GM23338 (cell line): ENCODE measurements at regions not wholly inside any gene's neighbourhood (a gene's known extent, or its start where the extent isn't known, plus 50 kb on each side); places are given as distances from the start of the nearest gene placed in this dataset.

Experiments
- ATAC-seq: fragments of 200-7000 bp; cut with Tn5 transposase; 3 replicates; pipeline ENCODE4 v1.9.1; 2020
- DNase-seq: peaks from one replicate; pipeline ENCODE4 v3.0.0-alpha.2; 2015; ENCODE audit warnings: low spot score
- H2AFZ ChIP-seq: fragments of 200-600 bp; sonication (generic); 2 replicates; pipeline ENCODE4 v1.8.0; 2016; ENCODE audit warnings: antibody characterized with exemption, mild to moderate bottlenecking, moderate library complexity
- H3F3A ChIP-seq: fragments of 200-600 bp; sonication (generic); replicated peaks from 2 replicates; pipeline ENCODE4 v1.8.0; 2017; ENCODE audit warnings: antibody characterized with exemption, mixed run types, low read depth
- H3K27ac ChIP-seq: fragments of 200-600 bp; sonication (generic); 2 replicates; pipeline ENCODE4 v1.6.1; 2016; ENCODE audit warnings: low read depth
- H3K27me3 ChIP-seq: fragments of 200-600 bp; sonication (generic); 2 replicates; pipeline ENCODE4 v1.8.0; 2016; ENCODE audit warnings: mild to moderate bottlenecking, mixed run types, moderate library complexity; ENCODE audit not compliant: insufficient read depth
- H3K36me3 ChIP-seq: fragments of 200-600 bp; sonication (generic); 2 replicates; pipeline ENCODE4 v1.8.0; 2016; ENCODE audit warnings: mild to moderate bottlenecking; ENCODE audit not compliant: insufficient read depth
- H3K4me1 ChIP-seq: fragments of 200-600 bp; sonication (generic); 2 replicates; pipeline ENCODE4 v1.8.0; 2016; ENCODE audit warnings: mild to moderate bottlenecking, moderate library complexity; ENCODE audit not compliant: insufficient read depth
- H3K4me2 ChIP-seq: fragments of 200-600 bp; sonication (generic); 2 replicates; pipeline ENCODE4 v1.7.1; 2017; ENCODE audit warnings: mixed run types
- H3K4me3 ChIP-seq: fragments of 200-600 bp; sonication (generic); 2 replicates; pipeline ENCODE4 v1.6.1; 2016; ENCODE audit warnings: mixed run types
- H3K79me2 ChIP-seq: fragments of 200-600 bp; sonication (generic); replicated peaks from 2 replicates; pipeline ENCODE4 v1.8.0; 2017; ENCODE audit warnings: mild to moderate bottlenecking; ENCODE audit not compliant: insufficient read depth
- H3K9me2 ChIP-seq: fragments of 200-600 bp; sonication (generic); 2 replicates; pipeline ENCODE4 v1.8.0; 2017; ENCODE audit not compliant: insufficient read depth
- H4K20me1 ChIP-seq: fragments of 200-600 bp; sonication (generic); replicated peaks from 2 replicates; pipeline ENCODE4 v1.8.0; 2017; ENCODE audit warnings: mild to moderate bottlenecking; ENCODE audit not compliant: insufficient read depth
- H3K27ac Mint-ChIP-seq: 2 replicates; pipeline ENCODE4 v1.8.0; 2020; ENCODE audit warnings: inconsistent platforms, mild to moderate bottlenecking, moderate library complexity, mixed read lengths
- H3K27me3 Mint-ChIP-seq: 3 replicates; pipeline ENCODE4 v1.8.0; 2022; ENCODE audit warnings: low read depth, mild to moderate bottlenecking, moderate library complexity, mixed read lengths, inconsistent platforms; ENCODE audit not compliant: insufficient read depth, poor library complexity
- H3K36me3 Mint-ChIP-seq: 3 replicates; pipeline ENCODE4 v1.8.0; 2021; ENCODE audit warnings: low read depth, mild to moderate bottlenecking, inconsistent platforms, moderate library complexity, mixed read lengths
- H3K4me1 Mint-ChIP-seq: 3 replicates; pipeline ENCODE4 v1.8.0; 2020; ENCODE audit warnings: mild to moderate bottlenecking, inconsistent platforms, mixed read lengths
- H3K4me3 Mint-ChIP-seq: 3 replicates; pipeline ENCODE4 v1.8.0; 2021; ENCODE audit warnings: moderate library complexity, mild to moderate bottlenecking, inconsistent platforms, mixed read lengths
- H3K9me3 Mint-ChIP-seq: 3 replicates; pipeline ENCODE4 v1.8.0; 2020; ENCODE audit warnings: moderate library complexity, mild to moderate bottlenecking, inconsistent platforms, mixed read lengths
- CREB1 ChIP-seq: fragments of 250-450 bp; sonication (Bioruptor Pico); IDR thresholded peaks from 2 replicates; pipeline ENCODE4 v1.5.0; 2020; ENCODE audit warnings: low read depth, mild to moderate bottlenecking, moderate library complexity
- EZH2 ChIP-seq: fragments of 200-600 bp; sonication (generic); IDR thresholded peaks from one replicate; pipeline ENCODE4 v1.8.0; 2017; ENCODE audit warnings: antibody characterized with exemption, mild to moderate bottlenecking, low read depth; ENCODE audit not compliant: unreplicated experiment
- EZH2phosphoT487 ChIP-seq: fragments of 200-600 bp; sonication (generic); IDR thresholded peaks from one replicate; pipeline ENCODE4 v1.8.1; 2018; ENCODE audit warnings: antibody characterized with exemption; ENCODE audit not compliant: unreplicated experiment
- JUNB ChIP-seq: IDR thresholded peaks from one replicate; pipeline ENCODE4 v1.6.1; 2016; ENCODE audit warnings: antibody characterized with exemption; ENCODE audit not compliant: unreplicated experiment
- NANOG ChIP-seq: IDR thresholded peaks from 2 replicates; pipeline ENCODE4 v1.6.1; 2016; ENCODE audit warnings: antibody characterized with exemption, borderline replicate concordance
- POLR2AphosphoS5 ChIP-seq: IDR thresholded peaks from 2 replicates; pipeline ENCODE4 v1.6.1; 2016; ENCODE audit warnings: antibody characterized with exemption, low read depth
- STAT1 ChIP-seq: IDR thresholded peaks from one replicate; pipeline ENCODE4 v1.6.1; 2016; ENCODE audit warnings: antibody characterized with exemption; ENCODE audit not compliant: unreplicated experiment
- ZNF114 ChIP-seq: fragments of 250-450 bp; sonication (Bioruptor Pico); IDR thresholded peaks from 2 replicates; pipeline ENCODE4 v1.5.0; 2020; ENCODE audit warnings: mild to moderate bottlenecking, moderate library complexity
- ZNF331 ChIP-seq: fragments of 250-450 bp; sonication (Bioruptor Pico); IDR thresholded peaks from 2 replicates; pipeline ENCODE4 v1.5.0; 2020; ENCODE audit warnings: low read depth, mild to moderate bottlenecking, moderate library complexity
- TF ChIP-seq, protein P1 (sequence below), 2 experiments: fragments of 200-600 bp in 1 of 2; sonication (generic) in 1 of 2; conservative IDR thresholded peaks; 2 replicates each; pipeline versions ENCODE4 v1.5.1 to v1.6.1; 2016 to 2017; ENCODE audit warnings: antibody characterized with exemption in 2 of 2, low read depth in 2 of 2, mild to moderate bottlenecking in 2 of 2, moderate library complexity in 1 of 2
- TF ChIP-seq, protein P2 (sequence below): fragments of 250-450 bp; sonication (Bioruptor Pico); IDR thresholded peaks from 2 replicates; pipeline ENCODE4 v1.5.0; 2020; ENCODE audit warnings: mild to moderate bottlenecking, moderate library complexity
- TF ChIP-seq, protein P3 (sequence below): IDR thresholded peaks from 2 replicates; pipeline ENCODE4 v1.6.1; 2016; ENCODE audit warnings: antibody characterized with exemption
- TF ChIP-seq, protein P4 (sequence below): IDR thresholded peaks from one replicate; pipeline ENCODE4 v1.6.1; 2018; ENCODE audit warnings: antibody characterized with exemption; ENCODE audit not compliant: unreplicated experiment

DNA sequence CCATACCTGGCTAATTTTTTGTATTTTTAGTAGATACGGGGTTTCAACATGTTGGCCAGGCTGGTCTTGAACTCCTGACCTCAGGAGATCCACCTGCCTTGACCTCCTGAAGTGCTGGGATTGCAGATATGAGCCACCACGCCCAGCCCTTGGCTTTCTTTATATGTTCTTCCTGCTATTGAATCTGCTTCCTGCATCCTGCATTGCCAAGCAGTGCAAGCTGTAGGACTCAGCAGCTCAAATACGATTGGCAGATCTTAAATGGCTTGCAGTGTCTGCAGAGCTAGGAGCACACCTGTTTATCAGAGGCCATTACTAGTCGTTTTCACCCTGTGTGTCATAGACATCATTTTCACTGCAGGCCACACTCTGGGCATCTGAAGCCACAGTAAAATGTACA is 426.2 kb upstream of the PPP2R3A start:
- ATAC-seq, result no peak
- H3K4me1 Mint-ChIP-seq, result no peaks in the 10 kb centered on the region
- TF ChIP-seq ZNF331 (no peak), CREB1 (no peak), JUNB (no peak), EZH2phosphoT487 (no peak), ZNF114 (CRISPR knock-in tag) (no peak), NANOG (no peak), POLR2AphosphoS5 (no peak), EZH2 (no peak), STAT1 (no peak)
- TF ChIP-seq, protein P1, sequence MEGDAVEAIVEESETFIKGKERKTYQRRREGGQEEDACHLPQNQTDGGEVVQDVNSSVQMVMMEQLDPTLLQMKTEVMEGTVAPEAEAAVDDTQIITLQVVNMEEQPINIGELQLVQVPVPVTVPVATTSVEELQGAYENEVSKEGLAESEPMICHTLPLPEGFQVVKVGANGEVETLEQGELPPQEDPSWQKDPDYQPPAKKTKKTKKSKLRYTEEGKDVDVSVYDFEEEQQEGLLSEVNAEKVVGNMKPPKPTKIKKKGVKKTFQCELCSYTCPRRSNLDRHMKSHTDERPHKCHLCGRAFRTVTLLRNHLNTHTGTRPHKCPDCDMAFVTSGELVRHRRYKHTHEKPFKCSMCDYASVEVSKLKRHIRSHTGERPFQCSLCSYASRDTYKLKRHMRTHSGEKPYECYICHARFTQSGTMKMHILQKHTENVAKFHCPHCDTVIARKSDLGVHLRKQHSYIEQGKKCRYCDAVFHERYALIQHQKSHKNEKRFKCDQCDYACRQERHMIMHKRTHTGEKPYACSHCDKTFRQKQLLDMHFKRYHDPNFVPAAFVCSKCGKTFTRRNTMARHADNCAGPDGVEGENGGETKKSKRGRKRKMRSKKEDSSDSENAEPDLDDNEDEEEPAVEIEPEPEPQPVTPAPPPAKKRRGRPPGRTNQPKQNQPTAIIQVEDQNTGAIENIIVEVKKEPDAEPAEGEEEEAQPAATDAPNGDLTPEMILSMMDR (conservative IDR thresholded peaks at IDR 0.05; ENCODE audit: low read depth in 2 of 2), result no peak
- TF ChIP-seq, protein P2, sequence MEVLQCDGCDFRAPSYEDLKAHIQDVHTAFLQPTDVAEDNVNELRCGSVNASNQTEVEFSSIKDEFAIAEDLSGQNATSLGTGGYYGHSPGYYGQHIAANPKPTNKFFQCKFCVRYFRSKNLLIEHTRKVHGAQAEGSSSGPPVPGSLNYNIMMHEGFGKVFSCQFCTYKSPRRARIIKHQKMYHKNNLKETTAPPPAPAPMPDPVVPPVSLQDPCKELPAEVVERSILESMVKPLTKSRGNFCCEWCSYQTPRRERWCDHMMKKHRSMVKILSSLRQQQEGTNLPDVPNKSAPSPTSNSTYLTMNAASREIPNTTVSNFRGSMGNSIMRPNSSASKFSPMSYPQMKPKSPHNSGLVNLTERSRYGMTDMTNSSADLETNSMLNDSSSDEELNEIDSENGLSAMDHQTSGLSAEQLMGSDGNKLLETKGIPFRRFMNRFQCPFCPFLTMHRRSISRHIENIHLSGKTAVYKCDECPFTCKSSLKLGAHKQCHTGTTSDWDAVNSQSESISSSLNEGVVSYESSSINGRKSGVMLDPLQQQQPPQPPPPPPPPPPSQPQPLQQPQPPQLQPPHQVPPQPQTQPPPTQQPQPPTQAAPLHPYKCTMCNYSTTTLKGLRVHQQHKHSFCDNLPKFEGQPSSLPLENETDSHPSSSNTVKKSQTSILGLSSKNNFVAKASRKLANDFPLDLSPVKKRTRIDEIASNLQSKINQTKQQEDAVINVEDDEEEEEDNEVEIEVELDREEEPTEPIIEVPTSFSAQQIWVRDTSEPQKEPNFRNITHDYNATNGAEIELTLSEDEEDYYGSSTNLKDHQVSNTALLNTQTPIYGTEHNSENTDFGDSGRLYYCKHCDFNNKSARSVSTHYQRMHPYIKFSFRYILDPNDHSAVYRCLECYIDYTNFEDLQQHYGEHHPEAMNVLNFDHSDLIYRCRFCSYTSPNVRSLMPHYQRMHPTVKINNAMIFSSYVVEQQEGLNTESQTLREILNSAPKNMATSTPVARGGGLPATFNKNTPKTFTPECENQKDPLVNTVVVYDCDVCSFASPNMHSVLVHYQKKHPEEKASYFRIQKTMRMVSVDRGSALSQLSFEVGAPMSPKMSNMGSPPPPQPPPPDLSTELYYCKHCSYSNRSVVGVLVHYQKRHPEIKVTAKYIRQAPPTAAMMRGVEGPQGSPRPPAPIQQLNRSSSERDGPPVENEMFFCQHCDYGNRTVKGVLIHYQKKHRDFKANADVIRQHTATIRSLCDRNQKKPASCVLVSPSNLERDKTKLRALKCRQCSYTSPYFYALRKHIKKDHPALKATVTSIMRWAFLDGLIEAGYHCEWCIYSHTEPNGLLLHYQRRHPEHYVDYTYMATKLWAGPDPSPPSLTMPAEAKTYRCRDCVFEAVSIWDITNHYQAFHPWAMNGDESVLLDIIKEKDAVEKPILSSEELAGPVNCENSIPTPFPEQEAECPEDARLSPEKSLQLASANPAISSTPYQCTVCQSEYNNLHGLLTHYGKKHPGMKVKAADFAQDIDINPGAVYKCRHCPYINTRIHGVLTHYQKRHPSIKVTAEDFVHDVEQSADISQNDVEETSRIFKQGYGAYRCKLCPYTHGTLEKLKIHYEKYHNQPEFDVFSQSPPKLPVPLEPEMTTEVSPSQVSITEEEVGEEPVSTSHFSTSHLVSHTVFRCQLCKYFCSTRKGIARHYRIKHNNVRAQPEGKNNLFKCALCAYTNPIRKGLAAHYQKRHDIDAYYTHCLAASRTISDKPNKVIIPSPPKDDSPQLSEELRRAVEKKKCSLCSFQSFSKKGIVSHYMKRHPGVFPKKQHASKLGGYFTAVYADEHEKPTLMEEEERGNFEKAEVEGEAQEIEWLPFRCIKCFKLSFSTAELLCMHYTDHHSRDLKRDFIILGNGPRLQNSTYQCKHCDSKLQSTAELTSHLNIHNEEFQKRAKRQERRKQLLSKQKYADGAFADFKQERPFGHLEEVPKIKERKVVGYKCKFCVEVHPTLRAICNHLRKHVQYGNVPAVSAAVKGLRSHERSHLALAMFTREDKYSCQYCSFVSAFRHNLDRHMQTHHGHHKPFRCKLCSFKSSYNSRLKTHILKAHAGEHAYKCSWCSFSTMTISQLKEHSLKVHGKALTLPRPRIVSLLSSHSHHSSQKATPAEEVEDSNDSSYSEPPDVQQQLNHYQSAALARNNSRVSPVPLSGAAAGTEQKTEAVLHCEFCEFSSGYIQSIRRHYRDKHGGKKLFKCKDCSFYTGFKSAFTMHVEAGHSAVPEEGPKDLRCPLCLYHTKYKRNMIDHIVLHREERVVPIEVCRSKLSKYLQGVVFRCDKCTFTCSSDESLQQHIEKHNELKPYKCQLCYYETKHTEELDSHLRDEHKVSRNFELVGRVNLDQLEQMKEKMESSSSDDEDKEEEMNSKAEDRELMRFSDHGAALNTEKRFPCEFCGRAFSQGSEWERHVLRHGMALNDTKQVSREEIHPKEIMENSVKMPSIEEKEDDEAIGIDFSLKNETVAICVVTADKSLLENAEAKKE (CRISPR knock-in tag), result no peak
- TF ChIP-seq, protein P3, sequence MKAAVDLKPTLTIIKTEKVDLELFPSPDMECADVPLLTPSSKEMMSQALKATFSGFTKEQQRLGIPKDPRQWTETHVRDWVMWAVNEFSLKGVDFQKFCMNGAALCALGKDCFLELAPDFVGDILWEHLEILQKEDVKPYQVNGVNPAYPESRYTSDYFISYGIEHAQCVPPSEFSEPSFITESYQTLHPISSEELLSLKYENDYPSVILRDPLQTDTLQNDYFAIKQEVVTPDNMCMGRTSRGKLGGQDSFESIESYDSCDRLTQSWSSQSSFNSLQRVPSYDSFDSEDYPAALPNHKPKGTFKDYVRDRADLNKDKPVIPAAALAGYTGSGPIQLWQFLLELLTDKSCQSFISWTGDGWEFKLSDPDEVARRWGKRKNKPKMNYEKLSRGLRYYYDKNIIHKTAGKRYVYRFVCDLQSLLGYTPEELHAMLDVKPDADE, result no peak
- TF ChIP-seq, protein P4, sequence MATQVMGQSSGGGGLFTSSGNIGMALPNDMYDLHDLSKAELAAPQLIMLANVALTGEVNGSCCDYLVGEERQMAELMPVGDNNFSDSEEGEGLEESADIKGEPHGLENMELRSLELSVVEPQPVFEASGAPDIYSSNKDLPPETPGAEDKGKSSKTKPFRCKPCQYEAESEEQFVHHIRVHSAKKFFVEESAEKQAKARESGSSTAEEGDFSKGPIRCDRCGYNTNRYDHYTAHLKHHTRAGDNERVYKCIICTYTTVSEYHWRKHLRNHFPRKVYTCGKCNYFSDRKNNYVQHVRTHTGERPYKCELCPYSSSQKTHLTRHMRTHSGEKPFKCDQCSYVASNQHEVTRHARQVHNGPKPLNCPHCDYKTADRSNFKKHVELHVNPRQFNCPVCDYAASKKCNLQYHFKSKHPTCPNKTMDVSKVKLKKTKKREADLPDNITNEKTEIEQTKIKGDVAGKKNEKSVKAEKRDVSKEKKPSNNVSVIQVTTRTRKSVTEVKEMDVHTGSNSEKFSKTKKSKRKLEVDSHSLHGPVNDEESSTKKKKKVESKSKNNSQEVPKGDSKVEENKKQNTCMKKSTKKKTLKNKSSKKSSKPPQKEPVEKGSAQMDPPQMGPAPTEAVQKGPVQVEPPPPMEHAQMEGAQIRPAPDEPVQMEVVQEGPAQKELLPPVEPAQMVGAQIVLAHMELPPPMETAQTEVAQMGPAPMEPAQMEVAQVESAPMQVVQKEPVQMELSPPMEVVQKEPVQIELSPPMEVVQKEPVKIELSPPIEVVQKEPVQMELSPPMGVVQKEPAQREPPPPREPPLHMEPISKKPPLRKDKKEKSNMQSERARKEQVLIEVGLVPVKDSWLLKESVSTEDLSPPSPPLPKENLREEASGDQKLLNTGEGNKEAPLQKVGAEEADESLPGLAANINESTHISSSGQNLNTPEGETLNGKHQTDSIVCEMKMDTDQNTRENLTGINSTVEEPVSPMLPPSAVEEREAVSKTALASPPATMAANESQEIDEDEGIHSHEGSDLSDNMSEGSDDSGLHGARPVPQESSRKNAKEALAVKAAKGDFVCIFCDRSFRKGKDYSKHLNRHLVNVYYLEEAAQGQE, result no peak

More for the DNA sequence above, 426.2 kb upstream of the PPP2R3A start:
- no peaks in the 10 kb centered on the region for H3K4me1 ChIP-seq
- no peaks in the 10 kb centered on the region for H3K36me3 ChIP-seq
- H3K79me2 ChIP-seq, result no peaks in the 10 kb centered on the region
- no peaks in the 10 kb centered on the region for H3F3A ChIP-seq
- DNase-seq, result no peak
- H3K4me3 Mint-ChIP-seq, result no peak overlapping the region
- H3K27ac Mint-ChIP-seq, result no peak overlapping the region
- no peak overlapping the region for H3K27ac ChIP-seq
- no peak overlapping the region for H3K4me3 ChIP-seq
- H3K27me3 Mint-ChIP-seq, result peaks cover 3% of the 10 kb centered on the region
- H3K4me2 ChIP-seq, result no peak overlapping the region
- no peaks in the 10 kb centered on the region for H4K20me1 ChIP-seq
- no peaks in the 10 kb centered on the region for H3K9me3 Mint-ChIP-seq
- H3K36me3 Mint-ChIP-seq, result no peaks in the 10 kb centered on the region
- no peaks in the 10 kb centered on the region for H3K9me2 ChIP-seq
- no peak overlapping the region for H2AFZ ChIP-seq
- no peaks in the 10 kb centered on the region for H3K27me3 ChIP-seq
